Caco-2 (cell line): ENCODE measurements at regions not wholly inside any gene's neighbourhood (a gene's known extent, or its start where the extent isn't known, plus 50 kb on each side); places are given as distances from the start of the nearest gene placed in this dataset.

Experiments
- BruUV-seq: library from RNA; stranded (reverse); fragments of 400-500 nt; replicated peaks from 2 replicates; lab custom pipeline; 2021; lab: Mats Ljungman, UMichigan
- CTCF ChIA-PET: fragments of 300-600 bp; sonication (Branson Sonifier 250); formaldehyde crosslinking; loops from one replicate; lab custom pipeline; 2022; ENCODE audit warnings: antibody characterized with exemption; lab: Charles Lee
- POLR2A ChIA-PET: fragments of 300-600 bp; sonication (Branson Sonifier 250); formaldehyde crosslinking; loops from one replicate; lab custom pipeline; 2022; ENCODE audit warnings: antibody characterized with exemption; lab: Charles Lee
- DNase-seq, 2 experiments: peaks; one replicate each; pipeline versions ENCODE4 v3.0.0 to v3.0.0-alpha.2; 2020 to 2022
- H3K27me3 ChIP-seq: replicated peaks from 2 replicates; pipeline ENCODE4 v1.6.0; 2011; ENCODE audit warnings: low read length; ENCODE audit not compliant: control insufficient read depth, insufficient read depth
- H3K36me3 ChIP-seq: 2 replicates; pipeline ENCODE4 v1.5.1; 2011; ENCODE audit warnings: low read length; ENCODE audit not compliant: control insufficient read depth, insufficient read depth
- H3K4me1 ChIP-seq: fragments of 250-450 bp; sonication (Bioruptor Pico); 2 replicates; pipeline ENCODE4 v1.5.1; 2020; ENCODE audit warnings: mild to moderate bottlenecking
- H3K4me3 ChIP-seq: 2 replicates; pipeline ENCODE4 v1.5.1; 2011; ENCODE audit warnings: low read depth, mild to moderate bottlenecking, control low read depth, low read length
- H3K9me3 ChIP-seq: fragments of 250-450 bp; sonication (Bioruptor Pico); 2 replicates; pipeline ENCODE4 v1.5.1; 2020; ENCODE audit warnings: mild to moderate bottlenecking, moderate library complexity
- H3K27ac Mint-ChIP-seq: one replicate; pipeline ENCODE4 v1.8.0; 2022; ENCODE audit warnings: mixed read lengths; ENCODE audit not compliant: unreplicated experiment
- H3K27me3 Mint-ChIP-seq: one replicate; pipeline ENCODE4 v1.8.0; 2022; ENCODE audit warnings: mixed read lengths; ENCODE audit not compliant: insufficient read depth, unreplicated experiment
- H3K36me3 Mint-ChIP-seq: one replicate; pipeline ENCODE4 v1.8.0; 2022; ENCODE audit warnings: mild to moderate bottlenecking, mixed read lengths; ENCODE audit not compliant: insufficient read depth, unreplicated experiment
- H3K4me1 Mint-ChIP-seq: one replicate; pipeline ENCODE4 v1.8.0; 2022; ENCODE audit warnings: low read depth, mixed read lengths; ENCODE audit not compliant: unreplicated experiment
- H3K4me3 Mint-ChIP-seq: one replicate; pipeline ENCODE4 v1.8.0; 2022; ENCODE audit warnings: mild to moderate bottlenecking, moderate library complexity, mixed read lengths; ENCODE audit not compliant: unreplicated experiment
- H3K9me3 Mint-ChIP-seq: one replicate; pipeline ENCODE4 v1.8.0; 2022; ENCODE audit warnings: mixed read lengths; ENCODE audit not compliant: unreplicated experiment
- CTCF ChIP-seq, 2 experiments: fragments of 200-600 bp in 1 of 2; IDR thresholded peaks; 1 replicate in 1 of 2; 2 replicates in 1 of 2; pipeline versions ENCODE4 v1.5.1 to v1.8.0; 2011 to 2022; ENCODE audit warnings: antibody characterized with exemption in 1 of 2, control low read depth in 1 of 2, inconsistent platforms in 1 of 2, low read depth in 1 of 2, low read length in 1 of 2, mild to moderate bottlenecking in 1 of 2, moderate library complexity in 1 of 2; ENCODE audit not compliant: insufficient read depth in 1 of 2, severe bottlenecking in 1 of 2, unreplicated experiment in 1 of 2
- intact Hi-C: fragments of 100-400 bp; cut with micrococcal nuclease; formaldehyde crosslinking; loops from one replicate; pipeline ENCODE4 v1.10.0; 2022; ENCODE audit not compliant: unreplicated experiment

DNA sequence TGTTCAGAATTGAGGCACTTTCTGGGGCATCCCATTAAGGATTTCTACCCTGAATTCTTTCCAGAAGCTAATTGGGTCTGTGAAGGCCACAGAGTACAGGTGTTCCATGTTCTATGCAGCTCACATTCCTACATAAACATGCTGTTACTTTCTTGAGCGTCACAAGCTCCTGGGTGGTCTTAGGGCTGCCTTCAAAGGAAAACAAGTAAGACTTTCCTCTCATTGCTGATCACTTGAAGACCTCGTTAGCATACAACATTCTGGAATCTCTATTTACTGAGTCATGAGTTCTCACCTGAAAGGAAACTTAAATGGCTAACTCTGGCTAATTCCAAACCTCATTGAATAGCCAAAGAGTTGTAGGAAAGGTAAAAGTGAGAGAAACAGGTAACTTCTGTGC, 63.0 kb upstream of the HMGA2 start:
- no TSS peak for BruUV-seq
- no peak for DNase-seq
- no peaks in the 10 kb centered on the region for H3K9me3 ChIP-seq
- POLR2A ChIA-PET: no interaction called here
- H3K36me3 ChIP-seq: no peaks in the 10 kb centered on the region
- Mint-ChIP-seq H3K36me3 (no peaks in the 10 kb centered on the region), H3K27ac (no peak overlapping the region), H3K4me3 (no peak overlapping the region), H3K27me3 (no peaks in the 10 kb centered on the region), H3K9me3 (no peaks in the 10 kb centered on the region), H3K4me1 (no peaks in the 10 kb centered on the region)
- H3K4me3 ChIP-seq: no peak overlapping the region
- H3K4me1 ChIP-seq: no peaks in the 10 kb centered on the region
- H3K27me3 ChIP-seq: no peaks in the 10 kb centered on the region
- intact Hi-C loops: no loop called here
- CTCF ChIA-PET: no interaction called here
- TF ChIP-seq CTCF (IDR thresholded peaks at IDR 0.05; ENCODE audit: insufficient read depth in 1 of 2, low read depth in 1 of 2, low read length in 1 of 2, severe bottlenecking in 1 of 2, unreplicated experiment in 1 of 2): no peak

DNA sequence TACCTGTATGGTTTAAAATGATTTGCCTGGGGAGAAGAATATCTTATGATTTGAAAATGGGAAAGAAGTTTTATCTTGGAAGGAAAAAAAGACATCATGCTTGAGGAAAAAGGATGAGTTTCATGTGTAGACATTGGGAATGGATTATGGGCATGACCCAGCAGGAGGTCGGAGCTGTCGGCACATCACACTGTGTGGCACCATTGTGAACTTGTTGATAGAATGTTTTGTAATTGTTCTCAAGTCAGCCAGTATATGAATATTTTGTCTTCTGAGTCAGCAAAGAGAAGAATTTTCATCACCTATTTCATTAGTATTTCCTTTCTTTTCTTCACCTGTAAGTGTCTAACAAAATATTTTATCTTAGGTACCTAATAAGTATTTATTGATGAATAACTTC, 60.0 kb upstream of the HMGA2 start:
- POLR2A ChIA-PET: no interaction called here
- Mint-ChIP-seq H3K4me1 (no peaks in the 10 kb centered on the region), H3K27ac (no peak overlapping the region), H3K9me3 (no peaks in the 10 kb centered on the region), H3K4me3 (no peak overlapping the region), H3K27me3 (no peaks in the 10 kb centered on the region), H3K36me3 (no peaks in the 10 kb centered on the region)
- no peaks in the 10 kb centered on the region for H3K27me3 ChIP-seq
- intact Hi-C loops: no loop called here
- no peaks in the 10 kb centered on the region for H3K36me3 ChIP-seq
- H3K4me1 ChIP-seq: no peaks in the 10 kb centered on the region
- H3K9me3 ChIP-seq: no peaks in the 10 kb centered on the region
- BruUV-seq: no TSS peak
- CTCF ChIA-PET: no interaction called here
- DNase-seq: no peak
- no peak overlapping the region for H3K4me3 ChIP-seq
- no peak for TF ChIP-seq CTCF (IDR thresholded peaks at IDR 0.05; ENCODE audit: insufficient read depth in 1 of 2, low read depth in 1 of 2, low read length in 1 of 2, severe bottlenecking in 1 of 2, unreplicated experiment in 1 of 2)

GRCh38 chr12:65765436-65765813, 58.9 kb upstream of the HMGA2 start:
- no peaks in the 10 kb centered on the region for H3K27me3 ChIP-seq
- no peak overlapping the region for H3K27ac Mint-ChIP-seq
- H3K36me3 Mint-ChIP-seq: no peaks in the 10 kb centered on the region
- ChIA-PET POLR2A (no interaction called here), CTCF (no interaction called here)
- BruUV-seq: no TSS peak
- no peaks in the 10 kb centered on the region for H3K27me3 Mint-ChIP-seq
- no peaks in the 10 kb centered on the region for H3K4me1 ChIP-seq
- H3K9me3 Mint-ChIP-seq: no peaks in the 10 kb centered on the region
- intact Hi-C loops: no loop called here
- no peak overlapping the region for H3K4me3 ChIP-seq
- no peak for TF ChIP-seq CTCF (IDR thresholded peaks at IDR 0.05; ENCODE audit: insufficient read depth in 1 of 2, low read depth in 1 of 2, low read length in 1 of 2, severe bottlenecking in 1 of 2, unreplicated experiment in 1 of 2)
- no peaks in the 10 kb centered on the region for H3K4me1 Mint-ChIP-seq
- H3K4me3 Mint-ChIP-seq: no peak overlapping the region
- H3K9me3 ChIP-seq: no peaks in the 10 kb centered on the region
- no peak for DNase-seq
- no peaks in the 10 kb centered on the region for H3K36me3 ChIP-seq
